ENCODE measurements at regions not wholly inside any gene's neighbourhood (a gene's known extent, or its start where the extent isn't known, plus 50 kb on each side); places are given as distances from the start of the nearest gene placed in this dataset.

- no peak for TF ChIP-seq GABPA (IDR thresholded peaks at IDR 0.05; ENCODE audit: low read depth)
- TF ChIP-seq SPI1 (IDR thresholded peaks at IDR 0.05; ENCODE audit: borderline replicate concordance, low read depth): no peak
- TF ChIP-seq REST (IDR thresholded peaks at IDR 0.05; ENCODE audit: insufficient replicate concordance, low read depth): no peak
- no peak for TF ChIP-seq POLR2AphosphoS5 (IDR thresholded peaks at IDR 0.05; ENCODE audit: low read depth)
- TF ChIP-seq CTCF (IDR thresholded peaks at IDR 0.05; ENCODE audit: insufficient read depth, low read length): no peak
- H3K27ac ChIP-seq (replicated peaks): no peak overlapping the region
- no peak overlapping the region for H3K4me3 ChIP-seq (replicated peaks; ENCODE audit: insufficient read depth, low read length)
- no peaks in the 10 kb centered on the region for H3K27me3 ChIP-seq (ENCODE audit: insufficient read depth, poor library complexity, severe bottlenecking)
- no peak for DNase-seq (ENCODE audit: low read depth in 1 of 2, low spot score in 1 of 2)
These were observed 248.8 kb upstream of the FN1 start for GRCh38 chr2:215684448-215685237.

- Histone ChIP-seq H3K27ac (replicated peaks) (no peak overlapping the region), H3K4me3 (replicated peaks; ENCODE audit: insufficient read depth, low read length) (no peak overlapping the region), H3K27me3 (ENCODE audit: insufficient read depth, poor library complexity, severe bottlenecking) (no peaks in the 10 kb centered on the region)
- no peak for TF ChIP-seq SPI1 (IDR thresholded peaks at IDR 0.05; ENCODE audit: borderline replicate concordance, low read depth)
- no peak for TF ChIP-seq REST (IDR thresholded peaks at IDR 0.05; ENCODE audit: insufficient replicate concordance, low read depth)
- no peak for TF ChIP-seq CTCF (IDR thresholded peaks at IDR 0.05; ENCODE audit: insufficient read depth, low read length)
- TF ChIP-seq GABPA (IDR thresholded peaks at IDR 0.05; ENCODE audit: low read depth): no peak
- TF ChIP-seq POLR2AphosphoS5 (IDR thresholded peaks at IDR 0.05; ENCODE audit: low read depth): no peak
- DNase-seq (ENCODE audit: low read depth in 1 of 2, low spot score in 1 of 2): no peak
These were observed 247.4 kb upstream of the FN1 start for GRCh38 chr2:215683295-215683694.

GRCh38 chr2:215681799-215682596 is 246.1 kb upstream of the FN1 start:
- Histone ChIP-seq H3K27ac (replicated peaks) (no peak overlapping the region; the same call in 1 of the 2 replicates), H3K27me3 (ENCODE audit: insufficient read depth, poor library complexity, severe bottlenecking) (no peaks in the 10 kb centered on the region), H3K4me3 (replicated peaks; ENCODE audit: insufficient read depth, low read length) (no peak overlapping the region)
- peak in 1 of 2 experiments; percentile 67 for DNase-seq (ENCODE audit: low read depth in 1 of 2, low spot score in 1 of 2)
- TF ChIP-seq POLR2AphosphoS5 (IDR thresholded peaks at IDR 0.05; ENCODE audit: low read depth): no peak
- no peak for TF ChIP-seq REST (IDR thresholded peaks at IDR 0.05; ENCODE audit: insufficient replicate concordance, low read depth)
- no peak for TF ChIP-seq CTCF (IDR thresholded peaks at IDR 0.05; ENCODE audit: insufficient read depth, low read length)
- TF ChIP-seq GABPA (IDR thresholded peaks at IDR 0.05; ENCODE audit: low read depth): no peak
- TF ChIP-seq SPI1 (IDR thresholded peaks at IDR 0.05; ENCODE audit: borderline replicate concordance, low read depth): no peak

Measured in HL-60 (cell line).